ENCODE measurements at regions not wholly inside any gene's neighbourhood (a gene's known extent, or its start where the extent isn't known, plus 50 kb on each side); places are given as distances from the start of the nearest gene placed in this dataset.
"Not testable (repeated sequence)": the region's sequence is repeated elsewhere in the genome, so short reads cannot be mapped to it uniquely, and the experiment has no call there.

- Histone ChIP-seq H3K9me3 (no peaks in the 10 kb centered on the region), H3K4me3 (no peak overlapping the region), H3K27me3 (no peaks in the 10 kb centered on the region), H3K4me1 (no peaks in the 10 kb centered on the region), H3K27ac (no peak overlapping the region), H3K36me3 (no peaks in the 10 kb centered on the region)
- TF ChIP-seq CTCF (IDR thresholded peaks at IDR 0.05) = no peak
- TF ChIP-seq EP300 (IDR thresholded peaks at IDR 0.05) = no peak
- no peak for TF ChIP-seq POLR2A (IDR thresholded peaks at IDR 0.05)
- no peak for TF ChIP-seq POLR2AphosphoS5 (IDR thresholded peaks at IDR 0.05)
- intact Hi-C loops (cut with DNase I) = no loop called here
- no peak for DNase-seq
- WGBS, 2 donors = 61 to 69% methylated on average over 4 of the region's 4 CpGs
Measured at GRCh38 chr1:73026114-73026513, 743.8 kb upstream of the NEGR1 start.

DNA sequence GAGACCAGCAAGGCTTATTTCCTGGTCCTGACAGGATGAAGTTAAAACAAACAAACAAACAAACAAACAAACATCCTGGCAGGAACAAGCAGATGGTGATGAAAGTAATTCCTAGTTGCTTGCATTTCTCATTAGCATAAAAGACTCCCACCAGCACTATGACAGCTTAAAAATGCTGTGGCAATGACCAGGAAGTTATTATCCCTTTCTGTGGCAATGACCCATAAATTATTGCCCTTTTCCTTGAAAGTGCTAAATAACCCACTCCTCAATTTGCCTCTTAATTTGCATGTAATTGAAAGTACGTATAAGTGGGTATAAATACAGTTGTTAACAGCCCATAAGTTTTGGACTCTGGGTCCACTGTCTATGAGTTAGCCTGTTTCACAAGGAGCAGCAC is 727.6 kb upstream of the NEGR1 start:
- Histone ChIP-seq H3K27ac (no peak overlapping the region), H3K4me3 (no peak overlapping the region), H3K36me3 (no peaks in the 10 kb centered on the region), H3K4me1 (no peaks in the 10 kb centered on the region), H3K9me3 (peaks cover 0 to 5% (median 0%) of the 10 kb centered on the region in 4 donors), H3K27me3 (no peaks in the 10 kb centered on the region)
- no peak for DNase-seq
- intact Hi-C loops (cut with DNase I) = no loop called here
- 43 to 45% methylated on average over 1 of the region's 1 CpG for WGBS, 2 donors
- TF ChIP-seq POLR2AphosphoS5 (IDR thresholded peaks at IDR 0.05) (no peak), CTCF (IDR thresholded peaks at IDR 0.05) (no peak), EP300 (IDR thresholded peaks at IDR 0.05) (no peak), POLR2A (IDR thresholded peaks at IDR 0.05) (no peak)

DNA sequence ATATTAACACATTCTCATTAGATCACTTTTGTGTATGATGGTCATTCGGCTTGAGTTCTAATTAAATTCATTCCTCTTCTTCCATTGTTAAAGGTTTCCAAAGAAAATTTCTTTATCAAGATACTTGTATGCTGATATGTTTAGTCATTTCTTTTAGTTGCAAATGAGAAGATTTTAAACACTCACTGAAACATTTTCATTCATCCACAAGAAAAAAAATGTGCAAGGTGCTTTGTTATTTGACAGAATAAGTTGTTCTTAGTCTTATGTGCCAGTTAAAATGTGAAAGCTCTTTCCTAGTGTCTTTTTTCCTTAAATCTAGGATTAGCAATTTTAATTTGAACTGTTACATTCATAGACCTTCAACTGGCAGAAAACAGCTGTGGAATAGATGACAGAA is 727.0 kb upstream of the NEGR1 start:
- peaks cover 0 to 3% (median 0%) of the 10 kb centered on the region in 4 donors for H3K9me3 ChIP-seq
- no peak for DNase-seq
- H3K27ac ChIP-seq = no peak overlapping the region
- intact Hi-C loops (cut with DNase I) = no loop called here
- no peak overlapping the region for H3K4me3 ChIP-seq
- H3K27me3 ChIP-seq = no peaks in the 10 kb centered on the region
- 81 to 85% methylated on average over 1 of the region's 1 CpG for WGBS, 2 donors
- no peaks in the 10 kb centered on the region for H3K36me3 ChIP-seq
- H3K4me1 ChIP-seq = no peaks in the 10 kb centered on the region
- no peak for TF ChIP-seq EP300 (IDR thresholded peaks at IDR 0.05)

DNA sequence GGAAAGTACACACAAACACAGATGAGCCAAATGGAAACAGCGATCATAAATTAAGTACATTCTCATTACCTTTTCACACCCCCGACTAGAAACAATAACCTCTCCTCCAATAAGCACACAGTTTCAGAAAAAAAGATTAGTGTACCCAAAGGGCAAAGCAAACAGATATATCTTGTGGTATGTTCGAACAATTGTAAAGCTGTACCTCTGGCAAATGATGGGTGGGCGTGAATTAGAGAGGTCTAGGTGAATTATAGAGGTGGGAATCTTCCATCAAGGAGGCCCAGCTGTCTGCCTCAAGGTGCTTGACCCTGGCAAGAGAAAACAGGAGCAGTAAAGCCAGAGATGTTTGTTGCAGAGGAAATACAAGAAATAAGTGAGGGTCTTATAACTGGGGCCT is 715.3 kb upstream of the NEGR1 start:
- TF ChIP-seq POLR2A (IDR thresholded peaks at IDR 0.05) (no peak), CTCF (IDR thresholded peaks at IDR 0.05) (no peak), POLR2AphosphoS5 (IDR thresholded peaks at IDR 0.05) (no peak), EP300 (IDR thresholded peaks at IDR 0.05) (no peak)
- H3K27me3 ChIP-seq = no peaks in the 10 kb centered on the region
- H3K36me3 ChIP-seq = no peaks in the 10 kb centered on the region
- intact Hi-C loops (cut with DNase I) = no loop called here
- H3K27ac ChIP-seq = no peak overlapping the region
- H3K9me3 ChIP-seq = no peaks in the 10 kb centered on the region
- DNase-seq = no peak
- no peaks in the 10 kb centered on the region for H3K4me1 ChIP-seq
- WGBS, 2 donors = 48 to 72% methylated on average over 4 of the region's 4 CpGs
- no peak overlapping the region for H3K4me3 ChIP-seq

DNA sequence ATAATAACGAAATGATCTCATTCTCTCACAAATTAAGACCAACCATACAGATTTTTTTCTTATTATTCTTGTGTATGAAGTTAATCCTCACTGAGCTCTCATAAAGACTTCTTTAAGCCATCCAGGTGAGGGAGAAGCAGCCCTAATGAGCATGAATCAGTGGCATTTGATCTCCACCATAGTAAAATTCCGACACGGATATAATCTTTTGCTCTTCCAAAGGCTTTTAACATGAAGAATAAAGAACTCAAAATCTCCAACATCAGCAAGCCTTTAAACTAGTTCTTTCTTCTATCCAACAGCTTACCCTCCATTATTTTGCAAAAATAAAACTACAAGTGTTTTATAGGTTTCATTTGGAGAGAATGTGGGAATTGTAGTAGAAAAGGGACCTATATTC is 714.7 kb upstream of the NEGR1 start:
- intact Hi-C loops (cut with DNase I) = no loop called here
- H3K27ac ChIP-seq = no peak overlapping the region
- H3K36me3 ChIP-seq = no peaks in the 10 kb centered on the region
- no peaks in the 10 kb centered on the region for H3K27me3 ChIP-seq
- TF ChIP-seq POLR2AphosphoS5 (IDR thresholded peaks at IDR 0.05) (no peak), CTCF (IDR thresholded peaks at IDR 0.05) (no peak), POLR2A (IDR thresholded peaks at IDR 0.05) (no peak), EP300 (IDR thresholded peaks at IDR 0.05) (no peak)
- no peak overlapping the region for H3K4me3 ChIP-seq
- H3K9me3 ChIP-seq = no peaks in the 10 kb centered on the region
- 84% methylated on average over 3 of the region's 3 CpGs for WGBS, 2 donors
- H3K4me1 ChIP-seq = no peaks in the 10 kb centered on the region
- DNase-seq = no peak

- H3K4me1 ChIP-seq; H3K4me3 ChIP-seq; H3K27me3 ChIP-seq; H3K27ac ChIP-seq; H3K9me3 ChIP-seq; intact Hi-C loops (cut with DNase I); H3K36me3 ChIP-seq; DNase-seq: not testable (repeated sequence)
- WGBS, 2 donors = 78 to 81% methylated on average over 4 of the region's 4 CpGs
Measured at GRCh38 chr1:72987871-72988270, 705.5 kb upstream of the NEGR1 start.

Data from sigmoid colon (tissue), 6 donors.